ENCODE measurements at regions not wholly inside any gene's neighbourhood (a gene's known extent, or its start where the extent isn't known, plus 50 kb on each side); places are given as distances from the start of the nearest gene placed in this dataset.

DNA sequence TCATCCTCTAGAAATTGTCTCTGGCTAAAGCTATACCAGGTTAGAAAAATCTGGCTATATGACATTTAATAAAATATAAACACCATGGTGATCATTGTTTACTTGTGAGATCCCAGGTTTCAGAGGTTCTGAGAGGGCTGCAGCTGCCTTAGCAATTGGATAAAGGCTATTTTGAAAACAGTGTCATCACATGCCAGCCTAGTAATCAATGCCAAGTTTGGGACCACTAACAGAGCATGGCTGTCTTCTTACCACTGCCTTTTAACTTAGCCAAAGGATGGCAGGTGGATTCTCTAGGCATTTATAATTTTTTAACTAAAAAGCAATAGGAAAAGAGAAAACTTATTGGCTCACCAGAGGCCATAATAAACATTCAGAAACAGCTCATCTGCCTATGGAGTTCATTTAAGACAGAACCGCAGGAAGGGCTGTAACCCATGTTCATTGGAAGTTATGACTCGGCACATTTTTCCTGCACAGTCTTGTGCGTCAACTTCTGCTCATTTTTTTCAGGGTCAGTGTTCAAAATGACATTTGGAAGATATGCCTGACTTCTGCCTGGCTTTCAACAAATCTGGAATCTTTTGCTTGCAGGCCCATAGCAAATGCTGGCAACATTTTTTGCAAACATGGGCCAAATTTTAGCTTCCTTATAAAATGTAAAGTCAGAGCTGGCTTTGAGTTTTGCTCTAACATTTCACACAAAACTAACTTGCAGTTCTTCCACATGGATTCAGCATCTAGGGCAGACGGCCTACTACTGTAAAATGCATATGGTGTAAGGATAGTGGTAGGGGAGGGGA, 476.0 kb upstream of the TBL1XR1 start:
- H3K4me3 ChIP-seq (replicated peaks; ENCODE audit: low read depth, low read length), result no peak overlapping the region
- DNase-seq (ENCODE audit: low read depth), result peak; percentile 92
- TF ChIP-seq, protein P1, sequence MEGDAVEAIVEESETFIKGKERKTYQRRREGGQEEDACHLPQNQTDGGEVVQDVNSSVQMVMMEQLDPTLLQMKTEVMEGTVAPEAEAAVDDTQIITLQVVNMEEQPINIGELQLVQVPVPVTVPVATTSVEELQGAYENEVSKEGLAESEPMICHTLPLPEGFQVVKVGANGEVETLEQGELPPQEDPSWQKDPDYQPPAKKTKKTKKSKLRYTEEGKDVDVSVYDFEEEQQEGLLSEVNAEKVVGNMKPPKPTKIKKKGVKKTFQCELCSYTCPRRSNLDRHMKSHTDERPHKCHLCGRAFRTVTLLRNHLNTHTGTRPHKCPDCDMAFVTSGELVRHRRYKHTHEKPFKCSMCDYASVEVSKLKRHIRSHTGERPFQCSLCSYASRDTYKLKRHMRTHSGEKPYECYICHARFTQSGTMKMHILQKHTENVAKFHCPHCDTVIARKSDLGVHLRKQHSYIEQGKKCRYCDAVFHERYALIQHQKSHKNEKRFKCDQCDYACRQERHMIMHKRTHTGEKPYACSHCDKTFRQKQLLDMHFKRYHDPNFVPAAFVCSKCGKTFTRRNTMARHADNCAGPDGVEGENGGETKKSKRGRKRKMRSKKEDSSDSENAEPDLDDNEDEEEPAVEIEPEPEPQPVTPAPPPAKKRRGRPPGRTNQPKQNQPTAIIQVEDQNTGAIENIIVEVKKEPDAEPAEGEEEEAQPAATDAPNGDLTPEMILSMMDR (IDR thresholded peaks at IDR 0.05; ENCODE audit: low read length, missing control alignments), result no peak

DNA sequence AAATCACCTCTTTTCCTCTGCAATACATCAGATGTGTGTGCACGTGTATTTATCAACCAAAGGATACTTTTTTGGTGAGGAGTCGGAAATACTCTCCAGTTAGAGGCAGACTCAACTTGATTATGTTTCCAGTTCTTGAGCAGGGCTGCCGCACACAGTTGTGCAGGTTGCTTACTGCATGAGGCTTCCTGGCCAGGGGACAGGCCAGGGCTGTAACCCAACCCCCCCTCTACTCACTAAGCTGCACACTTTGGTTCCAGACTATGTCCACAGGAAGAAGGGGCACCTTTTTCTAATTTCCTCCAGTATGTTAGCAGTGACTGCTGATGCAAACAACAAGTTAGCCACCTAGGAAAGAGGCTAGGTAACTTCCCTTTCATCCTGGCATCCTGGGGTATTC, 476.9 kb upstream of the TBL1XR1 start:
- TF ChIP-seq, protein P1 (IDR thresholded peaks at IDR 0.05; ENCODE audit: low read length, missing control alignments), result no peak
- no peak for DNase-seq (ENCODE audit: low read depth)
- H3K4me3 ChIP-seq (replicated peaks; ENCODE audit: low read depth, low read length), result no peak overlapping the region

DNA sequence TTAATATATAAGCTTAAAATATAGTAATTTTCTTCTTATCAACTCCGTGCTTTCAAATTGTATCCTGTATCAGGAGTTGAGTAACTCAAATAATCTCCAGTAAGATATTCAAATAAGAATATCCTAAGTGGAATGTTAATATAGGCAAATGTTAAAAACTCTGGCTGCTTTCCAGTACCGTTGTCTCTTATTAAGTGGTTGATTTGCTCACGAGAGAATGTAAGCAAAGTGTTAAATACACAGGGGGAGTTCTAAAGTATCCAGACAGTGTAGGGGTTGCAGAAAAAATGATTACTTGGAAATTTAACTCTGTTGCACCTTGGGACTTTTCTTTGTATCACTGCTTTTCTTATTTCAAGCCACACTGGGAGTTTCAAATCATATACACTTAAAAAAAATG, 478.9 kb upstream of the TBL1XR1 start:
- DNase-seq (ENCODE audit: low read depth), result no peak
- TF ChIP-seq, protein P1 (IDR thresholded peaks at IDR 0.05; ENCODE audit: low read length, missing control alignments), result no peak
- no peak overlapping the region for H3K4me3 ChIP-seq (replicated peaks; ENCODE audit: low read depth, low read length)

DNA sequence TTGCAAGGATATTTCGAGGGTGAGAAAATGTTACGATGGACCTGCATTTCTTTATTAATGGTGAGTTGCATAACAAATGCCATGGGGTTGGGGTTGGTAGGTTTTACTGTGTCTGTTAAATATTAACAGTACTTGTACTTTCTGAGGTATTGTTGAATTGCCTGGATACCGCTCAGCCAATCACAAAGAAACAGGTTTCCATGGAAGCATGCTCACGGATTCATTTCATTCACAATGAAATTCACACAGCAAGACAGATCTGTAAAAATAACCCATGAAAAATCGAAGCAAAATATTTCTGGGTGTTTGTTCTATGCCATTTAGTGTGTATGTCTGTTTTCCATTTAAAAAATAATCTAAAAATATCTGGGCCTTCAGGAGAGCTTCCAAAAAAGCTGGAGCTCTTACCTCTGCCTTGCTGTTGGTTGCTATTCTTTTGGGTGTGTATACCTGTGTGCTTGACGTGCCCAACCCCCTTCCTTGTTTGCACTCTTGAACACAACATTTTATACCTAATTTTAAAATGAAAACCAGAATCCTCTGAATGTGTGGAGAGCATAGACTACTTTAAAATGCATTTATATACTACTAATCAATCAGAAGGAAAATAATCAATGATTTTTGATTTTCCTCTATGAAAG, 479.8 kb upstream of the TBL1XR1 start:
- TF ChIP-seq, protein P1 (IDR thresholded peaks at IDR 0.05; ENCODE audit: low read length, missing control alignments), result no peak
- no peak overlapping the region for H3K4me3 ChIP-seq (replicated peaks; ENCODE audit: low read depth, low read length)
- no peak for DNase-seq (ENCODE audit: low read depth)

DNA sequence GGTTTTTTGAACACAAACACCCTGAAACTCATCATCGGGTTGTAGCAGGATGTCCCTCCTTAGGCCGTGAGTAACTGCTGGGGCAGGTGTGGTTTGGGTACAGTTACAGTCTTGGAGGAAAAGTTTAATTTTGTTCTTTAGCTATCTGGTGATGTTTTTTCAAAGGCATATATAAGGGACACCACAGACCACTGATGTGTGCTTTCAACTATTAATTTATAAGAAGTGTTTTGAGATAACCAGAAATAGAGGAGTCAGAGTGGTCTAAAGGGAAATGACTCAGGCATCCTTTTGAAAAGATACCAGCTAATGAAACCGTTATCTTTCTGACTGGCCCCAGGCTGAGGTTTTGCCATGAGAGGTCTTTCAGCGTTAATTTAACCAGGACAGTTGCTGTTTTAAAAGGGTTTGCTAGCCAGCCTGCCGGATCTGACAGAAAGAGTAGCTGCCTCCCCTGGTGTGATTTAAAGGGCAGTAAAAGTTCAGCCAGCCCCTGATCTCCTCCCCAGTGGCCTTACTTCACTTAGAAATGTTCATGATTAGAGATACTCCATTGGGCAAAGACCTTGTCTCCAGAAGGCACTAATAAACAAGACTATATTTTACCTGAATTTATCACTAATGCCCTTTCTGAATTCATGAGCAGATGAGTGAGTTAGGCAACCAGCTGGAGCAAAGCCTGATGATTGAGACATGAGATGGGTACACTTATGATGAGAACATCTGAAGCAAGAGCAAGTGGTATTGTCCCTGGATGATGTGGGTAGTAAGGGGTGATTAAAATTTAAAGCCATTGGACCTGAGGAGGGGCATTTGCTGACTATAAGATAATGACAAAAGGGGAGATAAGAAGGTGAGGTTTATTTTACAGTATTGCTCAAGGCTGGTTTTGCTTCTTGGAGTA, 482.5 kb upstream of the TBL1XR1 start:
- DNase-seq (ENCODE audit: low read depth), result peak; percentile 49
- TF ChIP-seq, protein P1 (IDR thresholded peaks at IDR 0.05; ENCODE audit: low read length, missing control alignments), result no peak
- H3K4me3 ChIP-seq (replicated peaks; ENCODE audit: low read depth, low read length), result no peak overlapping the region

DNA sequence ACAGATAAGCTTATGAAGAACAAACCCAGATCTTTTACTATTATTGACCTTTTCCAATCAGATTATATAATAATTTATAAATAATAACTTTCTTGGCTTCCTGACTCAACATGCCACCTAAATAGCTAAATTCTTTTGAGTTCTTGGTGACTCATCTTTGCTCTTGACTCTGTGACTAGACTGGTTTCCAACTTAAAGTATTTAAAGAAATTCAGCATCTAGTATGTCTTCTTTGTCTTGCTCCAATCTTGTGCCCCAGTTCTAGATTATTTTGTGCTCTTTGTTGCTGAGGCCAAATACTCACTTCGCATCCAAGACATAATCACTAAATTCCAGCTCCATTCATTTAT, 483.2 kb upstream of the TBL1XR1 start:
- no peak for DNase-seq (ENCODE audit: low read depth)
- TF ChIP-seq, protein P1 (IDR thresholded peaks at IDR 0.05; ENCODE audit: low read length, missing control alignments), result no peak
- H3K4me3 ChIP-seq (replicated peaks; ENCODE audit: low read depth, low read length), result no peak overlapping the region

All from fibroblast of pulmonary artery (primary cell).